ENCODE measurements at regions not wholly inside any gene's neighbourhood (a gene's known extent, or its start where the extent isn't known, plus 50 kb on each side); places are given as distances from the start of the nearest gene placed in this dataset.

- Mint-ChIP-seq H3K27me3 (ENCODE audit: low read depth in 3 of 3) (no peaks in the 10 kb centered on the region), H3K4me3 (no peak overlapping the region), H3K36me3 (no peaks in the 10 kb centered on the region), H3K27ac (no peak overlapping the region), H3K9me3 (peaks cover 0 to 16% (median 8%) of the 10 kb centered on the region in 7 donors), H3K4me1 (no peaks in the 10 kb centered on the region)
- Histone ChIP-seq H3K4me1 (ENCODE audit: control insufficient read depth in 1 of 2, insufficient read depth in 2 of 2, low read length in 2 of 2) (no peaks in the 10 kb centered on the region), H3K36me3 (replicated peaks in 1 of 2; ENCODE audit: control insufficient read depth in 1 of 2, insufficient read depth in 2 of 2, low read length in 2 of 2) (no peaks in the 10 kb centered on the region), H3K27ac (ENCODE audit: low read depth in 1 of 2, low read length in 2 of 2) (no peak overlapping the region), H3K9ac (ENCODE audit: insufficient read depth, low read length, poor library complexity, severe bottlenecking) (no peak overlapping the region), H3K79me2 (ENCODE audit: insufficient read depth, low read length) (no peaks in the 10 kb centered on the region), H3K4me3 (replicated peaks in 1 of 3; ENCODE audit: low read depth in 2 of 3, low read length in 3 of 3) (no peak overlapping the region), H3K4me2 (replicated peaks; ENCODE audit: extremely low read depth, low read length, poor library complexity, severe bottlenecking) (no peak overlapping the region), H3K9me3 (replicated peaks in 1 of 2; ENCODE audit: control insufficient read depth in 1 of 2, insufficient read depth in 1 of 2, low read length in 2 of 2) (peaks cover 18 to 20% of the 10 kb centered on the region in 2 donors), H3K27me3 (ENCODE audit: control insufficient read depth in 2 of 2, insufficient read depth in 2 of 2, low read length in 2 of 2) (no peaks in the 10 kb centered on the region), H2AFZ (ENCODE audit: insufficient read depth, low read depth, low read length, poor library complexity, severe bottlenecking) (no peak overlapping the region), H4K20me1 (ENCODE audit: insufficient read depth, low read length) (no peaks in the 10 kb centered on the region)
- no peak for DNase-seq
- TF ChIP-seq CTCF (IDR thresholded peaks at IDR 0.05), result no peak
- intact Hi-C loops (cut with micrococcal nuclease), result no loop called here
These were observed 1379.1 kb upstream of the ADGRL4 start for GRCh38 chr1:80385650-80386049.

GRCh38 chr1:80384959-80385358 is 1378.4 kb upstream of the ADGRL4 start:
- H3K9ac ChIP-seq (ENCODE audit: insufficient read depth, low read length, poor library complexity, severe bottlenecking), result no peak overlapping the region
- intact Hi-C loops (cut with micrococcal nuclease), result no loop called here
- H3K36me3 ChIP-seq (replicated peaks in 1 of 2; ENCODE audit: control insufficient read depth in 1 of 2, insufficient read depth in 2 of 2, low read length in 2 of 2), result no peaks in the 10 kb centered on the region
- Mint-ChIP-seq H3K4me3 (no peak overlapping the region), H3K36me3 (no peaks in the 10 kb centered on the region), H3K4me1 (no peaks in the 10 kb centered on the region), H3K9me3 (peaks cover 0 to 16% (median 7%) of the 10 kb centered on the region in 7 donors), H3K27me3 (ENCODE audit: low read depth in 3 of 3) (no peaks in the 10 kb centered on the region), H3K27ac (no peak overlapping the region)
- peaks cover 18 to 23% of the 10 kb centered on the region in 2 donors for H3K9me3 ChIP-seq (replicated peaks in 1 of 2; ENCODE audit: control insufficient read depth in 1 of 2, insufficient read depth in 1 of 2, low read length in 2 of 2)
- H3K4me2 ChIP-seq (replicated peaks; ENCODE audit: extremely low read depth, low read length, poor library complexity, severe bottlenecking), result no peak overlapping the region
- TF ChIP-seq CTCF (IDR thresholded peaks at IDR 0.05), result no peak
- no peak overlapping the region for H3K27ac ChIP-seq (ENCODE audit: low read depth in 1 of 2, low read length in 2 of 2)
- no peaks in the 10 kb centered on the region for H3K27me3 ChIP-seq (ENCODE audit: control insufficient read depth in 2 of 2, insufficient read depth in 2 of 2, low read length in 2 of 2)
- DNase-seq, result no peak
- H2AFZ ChIP-seq (ENCODE audit: insufficient read depth, low read depth, low read length, poor library complexity, severe bottlenecking), result no peak overlapping the region
- H4K20me1 ChIP-seq (ENCODE audit: insufficient read depth, low read length), result no peaks in the 10 kb centered on the region
- no peaks in the 10 kb centered on the region for H3K4me1 ChIP-seq (ENCODE audit: control insufficient read depth in 1 of 2, insufficient read depth in 2 of 2, low read length in 2 of 2)
- H3K4me3 ChIP-seq (replicated peaks in 1 of 3; ENCODE audit: low read depth in 2 of 3, low read length in 3 of 3), result no peak overlapping the region
- H3K79me2 ChIP-seq (ENCODE audit: insufficient read depth, low read length), result no peaks in the 10 kb centered on the region
